GM12878 (cell line): ENCODE measurements at regions not wholly inside any gene's neighbourhood (a gene's known extent, or its start where the extent isn't known, plus 50 kb on each side); places are given as distances from the start of the nearest gene placed in this dataset.

Experiments
- BACH1 ChIP-seq: fragments of 450-650 bp; IDR thresholded peaks from 2 replicates; pipeline ENCODE4 v1.6.1; 2017; ENCODE audit warnings: mild to moderate bottlenecking, borderline replicate concordance
- CHD4 ChIP-seq: fragments of 200-600 bp; sonication (generic); IDR thresholded peaks from 2 replicates; pipeline ENCODE4 v1.6.1; 2016; ENCODE audit warnings: mild to moderate bottlenecking
- EZH2 ChIP-seq: IDR thresholded peaks from 2 replicates; pipeline ENCODE4 v1.6.1; 2012; ENCODE audit warnings: low read depth, mild to moderate bottlenecking, control low read depth, inconsistent platforms, low read length, borderline replicate concordance; ENCODE audit not compliant: control insufficient read depth
- MEF2B ChIP-seq: fragments of 450-650 bp; IDR thresholded peaks from 2 replicates; pipeline ENCODE4 v1.6.1; 2018; ENCODE audit warnings: mild to moderate bottlenecking, moderate library complexity; ENCODE audit not compliant: partially characterized antibody, poor library complexity, severe bottlenecking
- MYB ChIP-seq: fragments of 150-350 bp; IDR thresholded peaks from 2 replicates; pipeline ENCODE4 v1.6.1; 2014; ENCODE audit warnings: mild to moderate bottlenecking, low read depth, low read length, borderline replicate concordance
- NFXL1 ChIP-seq: fragments of 450-650 bp; IDR thresholded peaks from 2 replicates; pipeline ENCODE4 v1.6.1; 2017; ENCODE audit warnings: antibody characterized with exemption, mild to moderate bottlenecking, borderline replicate concordance
- POLR2A ChIP-seq: IDR thresholded peaks from 2 replicates; pipeline ENCODE4 v1.6.1; 2011; ENCODE audit warnings: low read depth, mild to moderate bottlenecking, low read length
- RELA ChIP-seq: fragments of 450-650 bp; IDR thresholded peaks from 2 replicates; pipeline ENCODE4 v1.8.0; 2014; ENCODE audit warnings: borderline replicate concordance; ENCODE audit not compliant: partially characterized antibody
- TCF12 ChIP-seq: IDR thresholded peaks from 2 replicates; pipeline ENCODE4 v1.6.1; 2011; ENCODE audit warnings: low read depth, mild to moderate bottlenecking, low read length
- TCF7 ChIP-seq: IDR thresholded peaks from 2 replicates; pipeline ENCODE4 v1.6.1; 2014; ENCODE audit warnings: antibody characterized with exemption, borderline replicate concordance
- TF ChIP-seq, protein P1 (sequence below): fragments of 450-650 bp; formaldehyde crosslinking; IDR thresholded peaks from 2 replicates; pipeline ENCODE4 v1.4.0; 2022; ENCODE audit warnings: mild to moderate bottlenecking, moderate library complexity

- TF ChIP-seq MEF2B (no peak), EZH2 (no peak), BACH1 (no peak), NFXL1 (no peak), RELA (no peak), CHD4 (no peak), POLR2A (no peak), TCF7 (no peak), TCF12 (no peak), MYB (no peak)
- TF ChIP-seq, protein P1, sequence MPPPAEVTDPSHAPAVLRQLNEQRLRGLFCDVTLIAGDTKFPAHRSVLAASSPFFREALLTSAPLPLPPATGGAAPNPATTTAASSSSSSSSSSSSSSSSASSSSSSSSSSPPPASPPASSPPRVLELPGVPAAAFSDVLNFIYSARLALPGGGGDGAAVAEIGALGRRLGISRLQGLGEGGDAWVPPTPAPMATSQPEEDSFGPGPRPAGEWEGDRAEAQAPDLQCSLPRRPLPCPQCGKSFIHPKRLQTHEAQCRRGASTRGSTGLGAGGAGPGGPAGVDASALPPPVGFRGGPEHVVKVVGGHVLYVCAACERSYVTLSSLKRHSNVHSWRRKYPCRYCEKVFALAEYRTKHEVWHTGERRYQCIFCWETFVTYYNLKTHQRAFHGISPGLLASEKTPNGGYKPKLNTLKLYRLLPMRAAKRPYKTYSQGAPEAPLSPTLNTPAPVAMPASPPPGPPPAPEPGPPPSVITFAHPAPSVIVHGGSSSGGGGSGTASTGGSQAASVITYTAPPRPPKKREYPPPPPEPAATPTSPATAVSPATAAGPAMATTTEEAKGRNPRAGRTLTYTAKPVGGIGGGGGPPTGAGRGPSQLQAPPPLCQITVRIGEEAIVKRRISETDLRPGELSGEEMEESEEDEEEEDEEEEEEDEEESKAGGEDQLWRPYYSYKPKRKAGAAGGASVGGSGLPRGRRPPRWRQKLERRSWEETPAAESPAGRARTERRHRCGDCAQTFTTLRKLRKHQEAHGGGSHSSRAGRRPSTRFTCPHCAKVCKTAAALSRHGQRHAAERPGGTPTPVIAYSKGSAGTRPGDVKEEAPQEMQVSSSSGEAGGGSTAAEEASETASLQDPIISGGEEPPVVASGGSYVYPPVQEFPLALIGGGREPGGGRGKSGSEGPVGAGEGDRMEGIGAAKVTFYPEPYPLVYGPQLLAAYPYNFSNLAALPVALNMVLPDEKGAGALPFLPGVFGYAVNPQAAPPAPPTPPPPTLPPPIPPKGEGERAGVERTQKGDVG (CRISPR knock-in tag) = no peak
These were observed 364.9 kb upstream of the CADM1 start for GRCh38 chr11:115869131-115869530.
